ENCODE measurements at regions not wholly inside any gene's neighbourhood (a gene's known extent, or its start where the extent isn't known, plus 50 kb on each side); places are given as distances from the start of the nearest gene placed in this dataset.

DNA sequence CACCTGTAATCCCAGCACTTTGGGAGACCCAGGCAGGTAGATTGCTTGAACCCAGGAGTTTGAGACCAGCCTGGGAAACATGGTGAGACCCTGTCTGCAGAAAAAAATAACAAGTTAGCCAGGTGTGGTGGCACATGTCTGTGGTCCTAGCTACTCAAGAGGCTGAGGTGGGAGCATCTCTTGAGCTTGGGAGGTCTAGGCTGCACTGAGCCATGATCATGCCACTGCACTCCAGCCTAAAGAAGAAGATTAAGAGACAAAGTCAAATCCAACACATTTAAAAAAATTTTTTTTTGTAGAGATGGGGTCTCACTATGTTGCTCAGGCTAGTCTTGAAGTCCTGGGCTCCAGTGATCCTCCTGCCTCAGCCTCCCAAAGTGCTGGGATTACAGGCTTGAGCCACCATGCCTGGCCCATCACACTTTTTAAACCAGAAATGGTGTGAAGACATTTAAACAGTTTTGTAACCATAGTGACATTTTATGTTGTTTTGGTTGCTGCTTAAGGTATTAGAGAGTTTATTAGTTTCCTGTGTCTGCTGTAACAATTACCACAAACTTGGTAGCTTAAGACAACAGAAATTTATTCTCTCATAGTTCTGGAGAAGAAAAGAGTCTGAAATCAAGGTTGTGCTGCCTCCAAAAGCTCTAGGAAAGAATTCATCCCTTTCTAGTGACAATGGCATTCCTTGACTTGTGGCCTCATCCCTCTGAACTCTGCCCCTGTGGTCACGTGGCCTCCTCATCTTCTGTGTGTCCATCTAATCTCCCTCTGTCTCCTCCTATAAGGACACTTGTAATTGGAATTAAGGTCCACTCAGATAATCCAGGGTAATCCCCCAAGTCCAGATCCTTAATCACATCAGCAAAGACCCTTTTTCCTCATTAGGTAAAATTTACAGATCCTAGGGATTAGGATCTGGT lies 104.6 kb upstream of the TNFAIP3 start:
- TF ChIP-seq POLR2A (IDR thresholded peaks at IDR 0.05): no peak
- TF ChIP-seq, protein P1, sequence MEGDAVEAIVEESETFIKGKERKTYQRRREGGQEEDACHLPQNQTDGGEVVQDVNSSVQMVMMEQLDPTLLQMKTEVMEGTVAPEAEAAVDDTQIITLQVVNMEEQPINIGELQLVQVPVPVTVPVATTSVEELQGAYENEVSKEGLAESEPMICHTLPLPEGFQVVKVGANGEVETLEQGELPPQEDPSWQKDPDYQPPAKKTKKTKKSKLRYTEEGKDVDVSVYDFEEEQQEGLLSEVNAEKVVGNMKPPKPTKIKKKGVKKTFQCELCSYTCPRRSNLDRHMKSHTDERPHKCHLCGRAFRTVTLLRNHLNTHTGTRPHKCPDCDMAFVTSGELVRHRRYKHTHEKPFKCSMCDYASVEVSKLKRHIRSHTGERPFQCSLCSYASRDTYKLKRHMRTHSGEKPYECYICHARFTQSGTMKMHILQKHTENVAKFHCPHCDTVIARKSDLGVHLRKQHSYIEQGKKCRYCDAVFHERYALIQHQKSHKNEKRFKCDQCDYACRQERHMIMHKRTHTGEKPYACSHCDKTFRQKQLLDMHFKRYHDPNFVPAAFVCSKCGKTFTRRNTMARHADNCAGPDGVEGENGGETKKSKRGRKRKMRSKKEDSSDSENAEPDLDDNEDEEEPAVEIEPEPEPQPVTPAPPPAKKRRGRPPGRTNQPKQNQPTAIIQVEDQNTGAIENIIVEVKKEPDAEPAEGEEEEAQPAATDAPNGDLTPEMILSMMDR (IDR thresholded peaks at IDR 0.05): no peak
